ENCODE measurements at regions not wholly inside any gene's neighbourhood (a gene's known extent, or its start where the extent isn't known, plus 50 kb on each side); places are given as distances from the start of the nearest gene placed in this dataset.

- H2AFZ ChIP-seq (ENCODE audit: low read depth, low read length): no peak overlapping the region
- H3K9ac ChIP-seq (ENCODE audit: insufficient read depth in 1 of 2, low read depth in 2 of 2, low read length in 2 of 2): no peak overlapping the region
These were observed 194.3 kb downstream of the NR2F2 start for GRCh38 chr15:96524676-96525417.

More at GRCh38 chr15:96524676-96525417, 194.3 kb downstream of the NR2F2 start:
- DNase-seq (ENCODE audit: extremely low read depth in 1 of 4, low spot score in 3 of 4) (peak in 2 of 4 experiments; percentile 16 to 31), FAIRE-seq (no peak), ATAC-seq (peak; percentile 64)
- in situ Hi-C loops (cut with MboI) (no loop called here), intact Hi-C loops (cut with micrococcal nuclease) (no loop called here)
- Histone ChIP-seq H3K4me2 (ENCODE audit: insufficient read depth, low read length) (no peak overlapping the region; the same call in 1 of the 2 replicates), H3K9me1 (ENCODE audit: control insufficient read depth, insufficient read depth, low read length) (no peaks in the 10 kb centered on the region), H3K9me3 (replicated peaks; ENCODE audit: control insufficient read depth, insufficient read depth, low read depth, low read length) (no peaks in the 10 kb centered on the region; the same call in 1 of the 2 replicates), H3K36me3 (ENCODE audit: control insufficient read depth, insufficient read depth, low read length) (no peaks in the 10 kb centered on the region), H3K27ac (ENCODE audit: extremely low read depth, low read depth, low read length) (no peak overlapping the region), H3K4me3 (no peak overlapping the region), H3K27me3 (ENCODE audit: control insufficient read depth in 2 of 2, insufficient read depth in 2 of 2, low read length in 2 of 2) (peaks cover 0 to 2% of the 10 kb centered on the region in 2 experiments; a peak in 2 of 5 replicates), H3K4me1 (replicated peaks in 1 of 2; ENCODE audit: control insufficient read depth in 2 of 2, insufficient read depth in 2 of 2, low read length in 2 of 2) (peaks cover 0 to 4% of the 10 kb centered on the region in 2 experiments; a peak in 2 of 5 replicates), H4K20me1 (replicated peaks; ENCODE audit: control insufficient read depth, insufficient read depth, low read length) (no peaks in the 10 kb centered on the region), H3K79me2 (ENCODE audit: control insufficient read depth, insufficient read depth, low read length) (no peaks in the 10 kb centered on the region)
- ChIA-PET POLR2A (interaction anchor here (1.0 kb wide), 1 partner anchor 10 kb away, joined by 4 read pairs; no protein-coding TSS in a partner anchor), CTCF (ENCODE audit: low intra/inter-chr PET ratio) (no interaction called here)
- BruUV-seq (replicated peaks): no TSS peak
- 1% methylated on average over 5 of the region's 5 CpGs for WGBS (ENCODE audit: insufficient coverage, low coverage, missing lambda C conversion rate)
- TF ChIP-seq EP300 (IDR thresholded peaks at IDR 0.05; ENCODE audit: low read length): peak; percentile 21; the same call in 1 of the 2 replicates
- TF ChIP-seq ZNF639 (CRISPR knock-in tag; conservative IDR thresholded peaks at IDR 0.05 in 1 of 2, IDR thresholded peaks at IDR 0.05 in 1 of 2): no peak
- peak; percentile 23; the same call in 1 of the 2 replicates for TF ChIP-seq NCOR1 (IDR thresholded peaks at IDR 0.05)
- peak; percentile 42; the same call in 1 of the 2 replicates for TF ChIP-seq TCF3 (CRISPR knock-in tag; IDR thresholded peaks at IDR 0.05)
- TF ChIP-seq CBFB (CRISPR knock-in tag; IDR thresholded peaks at IDR 0.05): no peak
- TF ChIP-seq TAL1 (IDR thresholded peaks at IDR 0.05): peak; percentile 61
- TF ChIP-seq CBFA2T2 (conservative IDR thresholded peaks at IDR 0.05): 0 out of 2 replicates have a peak, but pooled peaks have one; percentile 43
- TF ChIP-seq ARID1B (IDR thresholded peaks at IDR 0.05): peak; percentile 48
- TF ChIP-seq TEAD4 (IDR thresholded peaks at IDR 0.05; ENCODE audit: low read length): peak; percentile 60; the same call in 1 of the 2 replicates
- no peak for TF ChIP-seq TEAD4 (CRISPR knock-in tag; IDR thresholded peaks at IDR 0.05; ENCODE audit: borderline replicate concordance)
- peak; percentile 64 for TF ChIP-seq CBFA2T3 (IDR thresholded peaks at IDR 0.05)

All from K562 (cell line).